Ammon's horn (tissue), 1 donor: ENCODE measurements at regions not wholly inside any gene's neighbourhood (a gene's known extent, or its start where the extent isn't known, plus 50 kb on each side); places are given as distances from the start of the nearest gene placed in this dataset.

ENCODE experiments used
- DNase-seq: peaks from one replicate; pipeline ENCODE4 v3.0.0-alpha.2; 2016; ENCODE audit warnings: low spot score

GRCh38 chr3:21357241-21357640, 393.8 kb downstream of the ZNF385D start:
- no peak for DNase-seq

- DNase-seq, result no peak
Observed at GRCh38 chr3:21356402-21356801, 394.6 kb downstream of the ZNF385D start.

- no peak for DNase-seq
Observed at GRCh38 chr3:21345382-21345976, 405.5 kb downstream of the ZNF385D start.

GRCh38 chr3:21331857-21332256, 419.2 kb downstream of the ZNF385D start:
- no peak for DNase-seq

- DNase-seq, result no peak
Observed at GRCh38 chr3:21331321-21331720, 419.7 kb downstream of the ZNF385D start.

GRCh38 chr3:21330293-21330692, 420.7 kb downstream of the ZNF385D start:
- no peak for DNase-seq

- no peak for DNase-seq
Observed at GRCh38 chr3:21328711-21329390, 422.2 kb downstream of the ZNF385D start.

- DNase-seq, result no peak
Observed at GRCh38 chr3:21326704-21327475, 424.1 kb downstream of the ZNF385D start.

GRCh38 chr3:21314688-21315087, 436.3 kb downstream of the ZNF385D start:
- DNase-seq, result no peak

- no peak for DNase-seq
Observed at GRCh38 chr3:21310891-21311290, 440.1 kb downstream of the ZNF385D start.

- DNase-seq, result no peak
Observed at GRCh38 chr3:21310161-21310560, 440.8 kb downstream of the ZNF385D start.

GRCh38 chr3:21297304-21297703, 453.7 kb downstream of the ZNF385D start:
- DNase-seq, result no peak

GRCh38 chr3:21294768-21295167, 456.2 kb downstream of the ZNF385D start:
- no peak for DNase-seq

GRCh38 chr3:21292971-21293370, 458.0 kb downstream of the ZNF385D start:
- no peak for DNase-seq

GRCh38 chr3:21290557-21290956, 460.5 kb downstream of the ZNF385D start:
- DNase-seq, result no peak

- DNase-seq, result no peak
Observed at GRCh38 chr3:21274079-21274571, 476.9 kb downstream of the ZNF385D start.

- DNase-seq, result no peak
Observed at GRCh38 chr3:21273259-21274025, 477.6 kb downstream of the ZNF385D start.

GRCh38 chr3:21271606-21272016, 479.4 kb downstream of the ZNF385D start:
- DNase-seq, result no peak

- DNase-seq, result no peak
Observed at GRCh38 chr3:21269882-21270281, 481.1 kb downstream of the ZNF385D start.

- no peak for DNase-seq
Observed at GRCh38 chr3:21260507-21260906, 490.5 kb downstream of the ZNF385D start.

- no peak for DNase-seq
Observed at GRCh38 chr3:21259896-21260295, 491.1 kb downstream of the ZNF385D start.

GRCh38 chr3:21256932-21257331, 494.1 kb downstream of the ZNF385D start:
- DNase-seq, result no peak
